SK-N-SH treated with all-trans-retinoic acid at 6 μM for 48 hours (cell line): ENCODE measurements at regions not wholly inside any gene's neighbourhood (a gene's known extent, or its start where the extent isn't known, plus 50 kb on each side); places are given as distances from the start of the nearest gene placed in this dataset.

Source experiments
- ATAC-seq: fragments of 200-7000 bp; cut with Tn5 transposase; 3 replicates; pipeline ENCODE4 v1.9.1; 2020; ENCODE audit warnings: mild to moderate bottlenecking, moderate library complexity
- ARNTL ChIP-seq: fragments of 450-650 bp; formaldehyde crosslinking; IDR thresholded peaks from 2 replicates; pipeline ENCODE4 v1.5.0; 2020; ENCODE audit warnings: low read depth, mild to moderate bottlenecking, moderate library complexity, borderline replicate concordance
- BACH2 ChIP-seq: fragments of 250-450 bp; sonication (Bioruptor Pico); IDR thresholded peaks from 2 replicates; pipeline ENCODE4 v1.9.0; 2021; ENCODE audit warnings: mild to moderate bottlenecking, borderline replicate concordance
- CSDC2 ChIP-seq: fragments of 250-450 bp; sonication (Bioruptor Pico); IDR thresholded peaks from 2 replicates; pipeline ENCODE4 v1.5.0; 2020; ENCODE audit warnings: mild to moderate bottlenecking, moderate library complexity
- CSRNP3 ChIP-seq: fragments of 250-450 bp; sonication (Bioruptor Pico); IDR thresholded peaks from 2 replicates; pipeline ENCODE4 v1.5.1; 2021; ENCODE audit warnings: mild to moderate bottlenecking, moderate library complexity
- ESRRG ChIP-seq: fragments of 250-450 bp; sonication (Bioruptor Pico); IDR thresholded peaks from 2 replicates; pipeline ENCODE4 v1.6.1; 2021; ENCODE audit warnings: mild to moderate bottlenecking
- GLIS3 ChIP-seq: fragments of 250-450 bp; sonication (Bioruptor Pico); IDR thresholded peaks from 2 replicates; pipeline ENCODE4 v1.5.0; 2020; ENCODE audit warnings: mild to moderate bottlenecking, moderate library complexity
- OSR1 ChIP-seq: fragments of 250-450 bp; sonication (Bioruptor Pico); IDR thresholded peaks from 2 replicates; pipeline ENCODE4 v1.8.0; 2022; ENCODE audit warnings: moderate library complexity, mild to moderate bottlenecking, inconsistent platforms
- POU6F1 ChIP-seq: fragments of 250-450 bp; sonication (Bioruptor Pico); IDR thresholded peaks from 2 replicates; pipeline ENCODE4 v1.8.0; 2021; ENCODE audit warnings: low read depth, mild to moderate bottlenecking, moderate library complexity, borderline replicate concordance
- TCF4 ChIP-seq: fragments of 250-450 bp; sonication (Bioruptor Pico); IDR thresholded peaks from 2 replicates; pipeline ENCODE4 v1.8.0; 2021; ENCODE audit warnings: mild to moderate bottlenecking, moderate library complexity, borderline replicate concordance
- TOX ChIP-seq: fragments of 250-450 bp; sonication (Bioruptor Pico); IDR thresholded peaks from 2 replicates; pipeline ENCODE4 v1.8.0; 2021; ENCODE audit warnings: mild to moderate bottlenecking, moderate library complexity, borderline replicate concordance
- TSHZ2 ChIP-seq: fragments of 250-450 bp; sonication (Bioruptor Pico); IDR thresholded peaks from 2 replicates; pipeline ENCODE4 v1.5.0; 2020; ENCODE audit warnings: mild to moderate bottlenecking, moderate library complexity
- ZC3H10 ChIP-seq: fragments of 250-450 bp; sonication (Bioruptor Pico); IDR thresholded peaks from 2 replicates; pipeline ENCODE4 v1.5.1; 2021; ENCODE audit warnings: mild to moderate bottlenecking, moderate library complexity
- ZFP3 ChIP-seq: fragments of 250-450 bp; sonication (Bioruptor Pico); IDR thresholded peaks from 2 replicates; pipeline ENCODE4 v1.5.0; 2020; ENCODE audit warnings: mild to moderate bottlenecking, moderate library complexity
- ZFP30 ChIP-seq: fragments of 450-650 bp; formaldehyde crosslinking; IDR thresholded peaks from 2 replicates; pipeline ENCODE4 v1.5.0; 2022; ENCODE audit warnings: mild to moderate bottlenecking, moderate library complexity
- ZNF565 ChIP-seq: fragments of 450-650 bp; formaldehyde crosslinking; conservative IDR thresholded peaks from 2 replicates; pipeline ENCODE4 v1.5.0; 2020; ENCODE audit warnings: low read depth, mild to moderate bottlenecking, moderate library complexity
- ZNF70 ChIP-seq: fragments of 450-650 bp; formaldehyde crosslinking; IDR thresholded peaks from 2 replicates; pipeline ENCODE4 v1.5.0; 2020; ENCODE audit warnings: mild to moderate bottlenecking, moderate library complexity
- ZNF8 ChIP-seq: fragments of 450-650 bp; formaldehyde crosslinking; IDR thresholded peaks from 2 replicates; pipeline ENCODE4 v1.5.0; 2020; ENCODE audit warnings: mild to moderate bottlenecking, moderate library complexity

GRCh38 chr9:16325966-16326365 is 544.5 kb downstream of the BNC2 start:
- TF ChIP-seq CSDC2 (CRISPR knock-in tag), result no peak
- TF ChIP-seq ZFP3 (CRISPR knock-in tag), result no peak
- no peak for TF ChIP-seq ZNF70 (CRISPR knock-in tag)
- TF ChIP-seq BACH2 (CRISPR knock-in tag), result no peak
- ATAC-seq, result no peak

GRCh38 chr9:16328349-16328748 is 542.1 kb downstream of the BNC2 start:
- no peak for ATAC-seq
- no peak for TF ChIP-seq ZNF565 (CRISPR knock-in tag)
- TF ChIP-seq, all 23 proteins: peak for 0

GRCh38 chr9:16329671-16330113 is 540.8 kb downstream of the BNC2 start:
- no peak for ATAC-seq
- TF ChIP-seq ZFP30 (CRISPR knock-in tag) (no peak), TSHZ2 (CRISPR knock-in tag) (no peak), ZNF565 (CRISPR knock-in tag) (no peak), ZC3H10 (no peak), TOX (CRISPR knock-in tag) (no peak), CSDC2 (CRISPR knock-in tag) (no peak), ZNF8 (CRISPR knock-in tag) (no peak), GLIS3 (CRISPR knock-in tag) (no peak), OSR1 (CRISPR knock-in tag) (no peak), ARNTL (no peak)

- no peak for ATAC-seq
- TF ChIP-seq ESRRG (no peak), TOX (CRISPR knock-in tag) (no peak)
These were observed 539.4 kb downstream of the BNC2 start for GRCh38 chr9:16331031-16331430.

- no peak for ATAC-seq
- no peak for TF ChIP-seq CSRNP3
- no peak for TF ChIP-seq POU6F1 (CRISPR knock-in tag)
- no peak for TF ChIP-seq TCF4 (CRISPR knock-in tag)
- no peak for TF ChIP-seq CSDC2 (CRISPR knock-in tag)
These were observed 538.9 kb downstream of the BNC2 start for GRCh38 chr9:16331527-16331926.

GRCh38 chr9:16333691-16334090 is 536.8 kb downstream of the BNC2 start:
- no peak for ATAC-seq
- no peak for TF ChIP-seq GLIS3 (CRISPR knock-in tag)
- no peak for TF ChIP-seq ESRRG
- no peak for TF ChIP-seq ZNF565 (CRISPR knock-in tag)
- TF ChIP-seq CSRNP3, result no peak
- no peak for TF ChIP-seq ZNF70 (CRISPR knock-in tag)
